Stimulated activated CD8-positive, alpha-beta memory T cell treated with anti-CD3 and anti-CD28 coated beads, Interleukin-12 subunit alpha, Interleukin-12 subunit beta, amount 100 ng/mL, for 4 hours (primary cell): ENCODE measurements at regions not wholly inside any gene's neighbourhood (a gene's known extent, or its start where the extent isn't known, plus 50 kb on each side); places are given as distances from the start of the nearest gene placed in this dataset.
A peak's percentile ranks its signal among the peaks of the same experiment; 100 is the strongest.

Experiments used
- DNase-seq: peaks from one replicate; pipeline ENCODE4 v3.0.0-alpha.2; 2020; ENCODE audit warnings: low read depth

DNA sequence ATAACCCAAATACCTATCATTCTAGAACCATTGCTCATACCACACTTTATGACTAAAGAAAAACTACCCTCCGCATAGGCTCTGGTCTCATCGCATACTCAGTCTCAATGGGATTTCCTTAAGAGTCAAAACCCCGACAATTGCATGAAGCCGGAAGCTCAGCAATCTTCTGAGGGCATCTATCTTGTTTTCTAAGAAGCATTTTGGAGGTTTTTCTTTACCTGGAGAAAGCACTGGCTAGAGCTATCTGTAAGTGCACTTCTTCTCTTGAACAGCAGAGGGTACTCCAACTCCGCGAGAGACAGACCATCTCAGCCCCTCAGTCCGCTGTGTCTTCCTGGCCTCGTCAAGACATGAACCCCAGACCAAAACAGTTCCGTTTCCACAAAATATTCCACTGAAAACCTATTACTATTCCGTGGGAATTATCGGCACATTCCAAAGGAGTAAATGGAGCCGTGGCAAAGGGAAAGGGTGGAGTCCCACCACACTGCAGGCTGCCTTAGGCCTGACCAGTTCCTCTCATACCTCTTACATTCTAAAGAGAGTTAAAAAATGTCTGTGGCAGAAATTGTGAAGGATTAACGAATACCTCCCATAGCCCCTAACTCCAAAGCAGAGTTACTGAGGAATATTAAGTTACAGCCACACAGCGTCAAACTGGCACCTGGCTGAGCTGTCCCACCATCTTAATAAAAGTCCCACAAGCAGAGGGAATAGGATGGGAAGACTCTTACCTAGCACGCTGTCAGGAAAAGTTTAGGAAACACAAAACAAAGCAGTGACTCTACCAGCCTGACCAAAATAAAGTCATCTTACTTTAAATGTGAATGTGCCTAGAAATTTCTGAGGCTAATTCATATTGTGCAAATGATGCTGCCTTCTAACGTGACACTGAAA is 325.6 kb upstream of the VRK2 start:
- DNase-seq: no peak

DNA sequence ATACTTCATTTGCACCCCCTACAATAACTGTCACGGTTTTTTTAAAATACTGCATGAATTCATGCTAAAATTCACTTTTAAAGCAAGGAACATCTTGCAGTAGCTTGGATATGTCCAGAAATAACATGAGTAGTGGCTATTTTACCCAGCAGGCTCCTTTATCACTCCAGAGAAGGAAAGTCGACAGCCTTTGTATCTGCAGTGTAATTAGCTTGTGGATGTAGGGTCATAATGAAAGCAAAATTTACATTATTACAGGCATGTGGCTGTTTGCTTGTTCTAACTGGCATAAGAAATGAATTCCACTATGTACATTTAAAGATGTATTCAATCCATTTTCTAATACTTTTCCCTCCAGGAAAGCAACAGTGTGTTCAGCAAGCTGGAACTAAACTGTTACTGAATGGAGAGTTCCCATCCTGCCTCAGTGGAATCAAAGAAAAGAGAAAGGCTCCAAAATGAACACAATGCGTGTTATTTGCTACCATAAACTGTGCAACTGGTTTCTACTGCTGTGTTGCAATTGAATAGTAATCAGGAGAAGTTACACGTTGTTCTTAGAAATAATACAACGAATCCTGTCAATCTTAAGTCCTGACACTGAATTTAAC is 321.2 kb upstream of the VRK2 start:
- no peak for DNase-seq

DNA sequence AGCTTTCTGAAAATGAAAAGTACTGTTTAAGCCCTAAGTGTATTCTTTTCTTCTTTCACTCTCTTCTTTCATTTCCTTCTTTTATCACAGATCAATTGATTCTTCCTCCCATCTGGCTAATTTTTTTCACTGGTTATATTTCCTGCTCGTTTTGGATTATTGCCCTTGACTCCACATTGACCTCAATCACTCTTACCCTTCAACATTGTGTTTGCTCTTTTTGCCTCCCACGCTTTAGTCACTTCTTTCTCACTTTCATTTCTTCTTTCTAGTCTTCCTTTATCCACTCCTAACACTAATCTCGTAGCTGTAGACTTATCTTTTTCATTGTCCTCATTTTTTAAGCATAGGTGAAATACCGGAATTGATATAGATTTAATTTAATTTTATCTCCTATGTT is 320.3 kb upstream of the VRK2 start:
- DNase-seq: no peak

DNA sequence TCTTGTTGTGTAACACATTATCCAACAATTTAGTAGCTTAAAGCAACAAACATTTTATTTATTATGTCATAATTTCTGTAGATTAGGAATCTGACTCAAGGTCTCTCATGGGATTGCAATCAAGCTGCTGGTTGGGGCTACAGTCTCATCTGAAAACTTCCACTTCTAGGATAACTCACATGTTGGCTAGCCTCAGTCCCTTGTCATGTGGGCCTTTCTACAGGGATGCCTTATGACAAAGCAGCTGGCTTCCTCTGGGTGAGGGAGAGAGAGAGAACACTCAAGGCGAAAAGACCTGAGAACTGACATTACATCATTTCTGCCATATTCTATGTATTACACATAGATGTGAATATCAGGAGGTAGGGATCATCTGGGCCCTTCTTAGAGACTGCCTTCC is 317.9 kb upstream of the VRK2 start:
- no peak for DNase-seq

DNA sequence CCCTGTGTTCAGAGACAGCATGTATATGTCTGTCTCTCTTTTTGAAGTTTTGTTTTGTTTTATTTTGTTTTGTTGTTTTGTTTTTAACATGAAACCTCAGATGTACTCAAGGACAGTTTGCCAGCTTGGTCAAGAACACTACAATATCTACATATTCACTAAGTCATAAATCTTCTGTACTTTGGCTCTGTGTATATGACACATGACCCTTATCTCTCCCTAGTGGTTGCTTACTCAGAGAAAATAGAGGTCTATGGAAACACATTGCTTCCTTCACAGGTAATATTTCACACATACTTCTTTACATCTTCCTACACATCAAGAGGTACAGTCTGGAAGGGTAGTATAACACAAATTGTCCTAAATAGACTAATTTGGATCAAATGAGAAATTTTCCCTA is 312.6 kb upstream of the VRK2 start:
- DNase-seq: no peak

DNA sequence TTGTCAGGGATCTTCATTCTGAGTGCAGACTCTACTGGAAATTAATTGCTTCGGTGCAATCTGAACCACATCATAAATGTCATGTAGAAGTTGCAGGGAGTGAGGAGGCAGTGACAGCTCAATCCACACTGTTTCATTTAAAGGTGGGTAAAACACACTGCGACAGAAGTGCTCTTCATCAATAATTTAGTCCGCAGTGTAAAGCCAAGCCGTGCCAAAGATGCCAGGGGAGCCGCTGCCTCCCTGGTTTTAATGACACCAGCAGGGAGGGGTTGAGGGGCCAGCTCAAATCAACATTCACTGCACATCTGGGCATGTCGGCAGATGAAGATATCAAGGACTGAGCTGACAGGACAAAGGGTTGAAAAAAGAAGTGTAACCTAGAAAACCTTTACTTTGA is 305.7 kb upstream of the VRK2 start:
- no peak for DNase-seq

DNA sequence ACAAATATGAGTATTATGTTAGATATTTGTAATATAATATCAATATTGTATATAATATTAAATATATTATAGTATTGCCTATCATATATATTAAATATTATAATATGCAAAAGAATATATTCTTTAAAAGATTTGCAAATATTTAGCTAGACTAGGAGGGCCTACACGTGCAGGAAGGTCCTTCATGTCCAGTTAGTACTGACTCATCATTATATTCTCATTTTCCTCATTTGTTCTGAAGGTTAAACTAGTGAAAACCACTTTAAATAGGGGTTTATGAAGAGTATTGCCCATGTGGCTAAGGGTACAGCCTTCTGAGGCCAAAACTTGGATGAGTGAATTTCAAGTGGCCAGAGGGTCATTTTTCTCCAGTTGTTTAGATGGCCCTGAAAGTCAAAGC is 293.0 kb upstream of the VRK2 start:
- DNase-seq: no peak

DNA sequence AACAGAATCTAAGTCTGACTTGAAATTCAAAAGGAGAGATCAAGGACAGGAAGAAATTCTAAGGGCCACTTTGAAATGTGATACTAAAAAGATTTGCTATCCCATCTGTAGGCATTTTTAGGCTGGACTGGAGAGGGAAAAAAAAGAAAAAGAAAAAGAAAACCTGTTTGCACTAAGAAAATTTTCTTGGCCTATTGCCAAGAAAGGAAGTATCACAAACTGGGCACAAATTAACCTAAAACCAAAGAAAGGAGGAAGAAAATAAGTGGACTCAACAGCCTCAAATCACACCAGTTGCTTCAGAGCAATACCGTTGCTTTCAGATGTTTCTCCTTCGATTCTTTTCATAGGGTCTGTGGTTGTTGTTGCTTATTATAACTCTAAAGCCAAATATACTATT is 287.9 kb upstream of the VRK2 start:
- no peak for DNase-seq

DNA sequence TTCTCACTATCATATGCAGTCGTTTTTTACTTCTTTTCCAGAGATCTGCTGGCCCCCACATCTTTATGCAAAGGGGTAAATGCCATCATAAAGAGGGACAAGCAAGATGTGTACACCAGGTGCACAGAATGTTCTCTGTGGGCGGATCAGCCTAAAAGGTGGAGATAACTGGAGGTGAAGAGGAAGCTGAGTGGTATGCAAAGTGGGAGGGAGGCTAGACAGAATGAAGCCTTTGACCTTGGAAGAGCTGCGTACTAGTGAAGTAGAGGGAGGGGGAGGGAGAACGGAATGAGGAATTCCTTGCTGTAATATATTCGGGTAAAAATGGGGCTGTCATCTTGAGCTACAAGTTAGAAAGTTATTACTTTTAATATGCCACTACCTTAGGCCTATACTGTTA is 287.5 kb upstream of the VRK2 start:
- no peak for DNase-seq

DNA sequence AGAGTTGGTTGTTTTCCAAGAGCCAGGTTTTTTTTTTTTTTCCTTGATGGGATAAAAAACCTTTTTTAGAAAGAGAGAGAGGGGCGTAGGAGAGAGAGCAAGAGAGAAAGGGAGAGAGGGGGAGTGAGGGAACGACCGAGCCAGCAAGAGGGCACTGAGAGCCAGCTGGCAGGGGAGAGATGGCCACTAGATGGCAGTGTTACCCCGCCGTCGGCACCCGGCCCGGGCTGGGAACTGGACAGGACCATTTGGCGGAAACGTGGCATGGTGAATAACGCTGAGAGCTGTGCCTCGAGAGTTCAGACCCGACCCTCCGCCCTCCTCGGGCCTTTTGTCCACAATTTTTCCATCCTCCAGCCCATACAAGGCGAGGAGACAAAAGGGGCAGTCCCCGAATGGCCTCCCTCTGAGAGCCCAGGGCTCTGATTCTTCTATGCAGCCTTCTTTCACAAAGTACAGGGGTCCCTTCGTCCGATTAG is 286.7 kb upstream of the VRK2 start:
- peak; percentile 39 for DNase-seq

DNA sequence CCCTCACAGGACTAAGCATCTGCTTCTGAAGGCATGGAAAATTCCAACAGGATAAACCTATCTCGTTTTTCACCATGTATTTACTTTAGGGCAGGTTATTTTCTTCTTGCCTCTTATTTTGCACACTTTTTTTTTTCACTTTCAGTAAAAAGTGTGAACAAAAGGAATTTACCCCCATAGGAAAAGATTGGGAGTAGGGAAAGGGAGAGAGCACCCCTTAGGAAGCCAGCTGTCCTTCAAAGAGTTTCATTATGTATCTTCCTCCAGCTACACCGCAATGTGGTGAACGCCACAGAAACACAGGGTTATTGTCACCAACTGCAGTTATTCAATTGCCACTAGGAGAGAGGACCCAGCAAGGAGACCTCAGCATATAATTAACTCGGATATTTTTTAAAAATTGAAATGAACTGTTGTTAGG is 286.2 kb upstream of the VRK2 start:
- DNase-seq: no peak

DNA sequence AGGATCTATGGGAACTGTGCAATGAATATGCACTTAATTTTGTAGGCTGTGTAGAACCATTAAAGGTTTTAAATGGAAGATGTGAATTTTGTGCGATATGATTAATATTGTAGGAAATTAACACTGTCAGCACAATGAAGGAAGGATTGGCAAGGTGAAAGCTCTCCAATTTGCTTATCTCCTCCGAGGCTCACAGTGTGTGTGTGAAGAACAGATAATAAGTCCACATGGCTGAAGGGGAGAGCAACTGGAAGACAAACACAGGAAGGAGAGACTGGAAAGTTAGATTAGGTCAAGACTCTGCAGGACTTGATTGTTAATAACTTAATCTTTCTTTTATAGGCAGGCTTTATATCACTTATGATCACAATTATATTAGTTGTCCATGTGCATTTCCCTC is 269.7 kb upstream of the VRK2 start:
- no peak for DNase-seq

DNA sequence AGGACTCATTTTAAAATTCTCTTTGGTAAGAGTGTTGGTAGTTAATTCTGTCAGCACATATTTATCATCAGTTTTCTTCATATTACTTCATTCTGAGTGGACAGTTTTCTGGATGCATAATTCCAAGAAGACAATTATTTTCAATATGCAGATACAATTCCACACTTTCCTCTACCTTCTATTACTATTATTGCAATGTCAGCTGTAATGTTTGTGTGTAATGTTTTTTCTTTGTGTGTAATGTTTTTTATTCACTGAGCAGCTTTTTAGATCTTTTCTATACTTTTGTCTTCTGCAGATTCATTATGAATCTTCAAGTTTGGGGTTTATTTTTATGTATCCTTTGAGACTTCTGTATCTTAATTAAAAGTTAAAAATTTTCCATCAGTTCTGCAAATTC is 264.0 kb upstream of the VRK2 start:
- DNase-seq: no peak

DNA sequence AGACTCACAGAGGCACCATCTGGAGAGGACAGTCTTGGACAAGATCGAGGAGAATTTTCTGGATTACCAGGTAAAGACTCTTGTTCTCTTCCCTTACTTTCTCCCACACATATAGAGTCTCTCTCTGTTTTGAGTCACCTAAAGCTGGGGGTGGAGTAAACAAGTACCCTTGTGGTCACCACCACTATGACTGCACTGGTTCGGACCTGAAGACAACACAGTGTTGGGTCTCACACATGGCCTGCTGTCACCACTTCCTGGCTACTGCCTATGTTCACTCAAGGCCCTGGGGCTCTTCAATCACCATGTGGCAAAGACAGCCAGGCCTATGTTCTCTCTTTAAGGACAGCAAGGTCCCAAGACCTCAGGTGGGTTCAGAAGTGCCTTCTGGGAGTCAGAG is 253.3 kb upstream of the VRK2 start:
- no peak for DNase-seq

DNA sequence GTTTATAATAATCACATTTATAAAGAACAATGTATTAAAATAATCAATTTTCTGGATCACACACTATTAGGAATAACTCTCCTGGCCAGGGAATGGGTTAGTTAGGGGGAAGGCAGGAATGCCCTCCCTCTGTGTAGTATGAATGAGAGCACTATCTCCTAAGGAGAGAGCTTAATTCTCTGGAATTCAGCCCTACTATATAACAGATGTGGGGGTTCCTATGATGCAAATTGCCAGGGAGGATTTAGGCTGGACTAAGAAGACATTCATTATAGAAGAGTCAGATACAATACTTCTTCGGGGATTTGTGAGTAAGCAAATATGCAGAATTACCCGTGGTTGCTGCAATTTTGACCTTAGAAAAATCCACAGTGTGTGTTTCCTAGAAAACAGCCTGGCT is 250.1 kb upstream of the VRK2 start:
- no peak for DNase-seq

DNA sequence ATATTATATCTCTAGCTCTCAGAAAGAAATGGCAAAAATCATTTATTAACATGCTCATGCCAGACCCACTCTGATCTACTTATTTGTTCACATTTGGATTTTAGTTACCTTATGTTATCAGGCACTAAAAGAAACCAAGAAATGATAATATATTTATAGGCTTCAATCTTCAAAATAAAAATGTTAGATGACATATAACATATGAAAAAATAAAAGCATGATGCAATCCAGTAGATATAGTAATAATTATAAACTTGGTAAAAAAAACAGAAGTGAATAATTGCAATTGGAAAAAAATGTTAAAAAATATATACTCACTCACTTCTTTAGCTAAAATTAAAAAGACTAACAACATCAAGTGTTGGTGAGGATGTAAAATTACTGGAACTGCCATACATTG is 248.3 kb upstream of the VRK2 start:
- no peak for DNase-seq

DNA sequence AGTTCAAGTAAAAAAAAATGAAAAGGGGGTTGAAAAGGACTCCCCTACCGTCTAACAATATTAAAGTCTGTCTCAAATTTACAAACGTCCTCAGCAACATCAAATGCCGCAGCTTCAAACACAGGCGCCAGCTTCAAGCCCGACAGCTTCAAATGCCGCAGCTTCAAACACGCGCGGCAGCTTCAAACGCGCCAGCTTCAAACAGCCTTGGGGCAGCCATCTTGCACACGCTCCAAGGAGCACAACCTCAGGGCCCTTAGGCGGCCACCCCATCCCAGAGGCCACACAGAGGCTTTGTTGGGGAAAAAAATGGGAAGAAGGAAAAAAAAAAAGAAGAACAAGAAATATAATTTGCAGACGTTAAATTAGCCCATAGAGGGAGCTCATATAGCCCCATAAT is 244.4 kb upstream of the VRK2 start:
- DNase-seq: no peak

DNA sequence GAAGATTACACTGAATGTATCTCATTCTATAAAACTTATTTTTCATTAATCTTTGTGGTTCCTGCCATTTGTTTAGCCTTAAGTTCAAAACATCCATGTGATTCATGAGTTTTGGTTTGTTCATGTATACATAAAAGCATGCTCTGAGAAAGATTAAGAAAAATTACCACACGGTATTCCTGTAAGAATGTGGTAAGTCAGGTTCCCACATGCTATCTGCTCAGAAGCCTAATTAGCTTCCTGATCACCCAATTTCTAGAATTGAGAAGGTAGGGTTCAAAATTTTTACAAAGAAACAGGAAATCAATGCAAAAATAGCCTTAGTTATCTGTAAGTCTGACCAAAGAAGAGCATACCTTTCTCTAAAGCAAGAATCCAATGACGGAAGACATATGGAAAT is 241.6 kb upstream of the VRK2 start:
- DNase-seq: no peak

DNA sequence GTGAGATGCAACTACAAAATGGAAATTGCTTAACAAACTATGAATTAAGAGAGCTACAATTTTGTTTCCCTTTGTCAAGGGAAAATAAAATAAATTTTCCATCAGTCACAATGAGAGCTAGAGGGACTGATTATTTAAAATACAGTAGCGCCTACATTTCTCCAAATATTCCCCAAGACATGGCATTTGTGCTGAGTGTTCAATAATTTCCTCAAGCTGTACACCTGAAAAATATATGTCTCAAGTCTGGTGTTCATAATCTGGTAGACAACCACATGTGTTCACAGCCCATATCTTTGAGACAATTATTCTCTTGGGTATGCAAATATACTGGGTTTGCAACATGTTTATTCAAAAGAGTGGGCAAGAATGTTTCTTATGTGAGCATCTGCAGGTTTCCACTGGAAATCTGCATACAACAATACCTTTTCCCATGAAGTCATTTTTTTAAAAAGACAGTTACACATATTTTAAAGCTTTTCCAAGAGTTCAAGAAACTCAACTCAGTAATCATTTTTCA is 240.1 kb upstream of the VRK2 start:
- DNase-seq: no peak

DNA sequence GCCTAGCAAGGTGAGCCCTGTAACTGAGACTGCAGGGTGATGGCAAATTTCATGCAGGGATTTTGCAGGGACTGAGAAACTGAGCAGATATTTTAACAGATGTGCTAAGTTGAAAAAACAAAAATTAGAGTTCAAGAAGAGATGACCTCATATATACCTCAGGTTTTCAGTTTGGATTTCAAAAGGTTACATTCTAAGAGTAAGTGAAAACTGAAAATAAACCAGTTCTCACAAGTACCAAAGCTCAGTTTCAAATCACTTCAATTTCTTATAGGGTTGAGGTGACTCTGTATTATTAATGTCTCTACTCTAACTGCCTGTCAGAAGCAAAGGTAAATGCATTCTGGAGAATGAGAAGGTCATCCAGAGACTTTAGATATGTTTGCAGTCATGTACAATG is 237.4 kb upstream of the VRK2 start:
- no peak for DNase-seq

DNA sequence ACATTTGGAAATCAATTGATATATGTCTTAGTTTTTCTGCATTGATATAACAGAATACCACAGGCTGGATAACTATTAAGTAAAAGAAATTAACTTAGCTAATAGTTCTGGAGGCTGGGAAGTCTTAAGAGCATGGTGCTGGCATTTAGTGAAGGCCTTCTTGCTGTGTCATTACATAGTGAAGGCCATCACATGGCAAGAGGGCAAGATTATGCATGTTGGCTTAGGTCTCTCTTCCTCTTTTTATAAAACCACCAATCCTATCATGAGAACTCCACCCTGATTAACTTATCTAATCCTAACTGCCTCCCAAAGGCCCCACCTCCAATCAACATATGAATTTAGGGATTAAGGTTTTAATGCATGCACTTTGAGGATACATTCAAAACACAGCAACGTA is 225.5 kb upstream of the VRK2 start:
- no peak for DNase-seq

DNA sequence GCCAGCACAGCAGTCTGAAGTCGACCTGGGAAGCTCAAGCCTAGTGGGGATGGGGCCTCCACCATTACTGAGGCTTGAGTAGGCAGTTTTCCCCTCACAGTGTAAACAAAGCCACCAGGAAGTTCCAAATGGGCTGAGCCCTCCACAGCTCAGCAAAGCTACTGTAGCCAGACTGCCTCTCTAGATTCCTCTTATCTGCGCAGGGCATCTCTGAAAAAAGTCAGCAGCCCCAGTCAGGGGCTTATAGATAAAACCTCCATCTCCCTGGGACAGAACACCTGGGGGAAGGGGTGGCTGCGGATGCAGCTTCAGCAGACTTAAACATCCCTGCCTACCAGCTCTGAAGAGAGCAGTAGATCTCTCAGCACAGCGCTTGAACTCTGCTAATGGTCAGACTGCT is 218.4 kb upstream of the VRK2 start:
- no peak for DNase-seq

DNA sequence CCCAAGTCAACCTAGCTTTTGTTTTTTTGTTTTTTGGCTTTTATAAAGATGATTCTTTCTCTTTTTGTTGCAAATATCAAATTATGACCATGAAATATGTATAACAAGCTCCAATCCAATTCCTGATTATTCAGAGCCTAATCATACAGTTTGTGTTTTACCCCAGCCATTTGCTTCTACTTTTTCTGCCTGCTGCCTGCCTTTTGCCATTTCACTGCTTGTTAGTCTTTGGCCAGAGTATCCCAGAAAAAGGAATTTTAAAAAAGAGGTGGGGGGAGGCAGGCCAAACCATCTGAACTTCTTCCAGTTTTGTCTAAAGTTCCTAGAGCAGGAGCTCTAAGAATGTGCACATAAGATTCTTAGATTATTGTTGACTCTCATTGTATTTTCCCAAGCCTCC is 211.9 kb upstream of the VRK2 start:
- DNase-seq: no peak

DNA sequence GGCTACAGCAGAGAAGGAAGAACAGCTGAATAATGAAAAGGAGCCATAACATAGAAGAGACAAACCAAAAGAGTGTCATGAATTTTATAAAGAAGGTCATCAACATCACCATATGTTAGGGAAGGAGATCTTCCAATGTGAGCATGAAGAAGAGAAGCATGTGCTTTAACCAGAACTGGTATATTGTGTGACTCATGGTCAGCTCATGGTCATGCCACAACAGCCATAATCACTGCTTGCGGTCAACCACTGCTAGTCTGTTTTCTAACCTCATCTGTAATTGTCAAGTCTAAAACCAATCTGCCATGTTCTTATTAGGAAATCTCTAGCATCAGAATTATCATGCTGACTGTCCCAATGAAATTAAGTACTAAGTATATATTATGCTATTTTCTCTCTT is 204.1 kb upstream of the VRK2 start:
- DNase-seq: no peak
